Naive thymus-derived CD8-positive, alpha-beta T cell (primary cell): ENCODE measurements at regions not wholly inside any gene's neighbourhood (a gene's known extent, or its start where the extent isn't known, plus 50 kb on each side); places are given as distances from the start of the nearest gene placed in this dataset.
"Not testable (repeated sequence)": the region's sequence is repeated elsewhere in the genome, so short reads cannot be mapped to it uniquely, and the experiment has no call there.

ENCODE experiments used
- ATAC-seq, 2 donors: fragments of 150-1000 bp; cut with Tn5 transposase in 1 of 2; sonication (Bioruptor Pico), chemical (Tn5 transposase) in 1 of 2; 1 replicate in 1 of 2; 2 replicates in 1 of 2; pipeline ENCODE4 v1.10.0; 2021; ENCODE audit warnings: mild to moderate bottlenecking in 2 of 2, moderate library complexity in 2 of 2
- POLR2A ChIA-PET: fragments of 350-600 bp; sonication (Branson Sonifier 250); formaldehyde crosslinking; loops from one replicate; lab custom pipeline; 2021; ENCODE audit warnings: antibody characterized with exemption; lab: Charles Lee
- DNase-seq, 10 donors: peaks; one replicate each; pipeline versions ENCODE4 v3.0.0 to v3.0.0-alpha.2; 2020 to 2022
- H3K27ac Mint-ChIP-seq, 10 donors: one replicate each; pipeline ENCODE4 v1.8.0; 2020 to 2022; ENCODE audit warnings: mild to moderate bottlenecking in 10 of 10, mixed read lengths in 10 of 10, moderate library complexity in 4 of 10, inconsistent platforms in 1 of 10
- H3K27me3 Mint-ChIP-seq, 5 donors: one replicate each; pipeline ENCODE4 v1.8.0; 2021 to 2022; ENCODE audit warnings: mixed read lengths in 5 of 5
- H3K36me3 Mint-ChIP-seq, 3 donors: one replicate each; pipeline ENCODE4 v1.8.0; 2020 to 2022; ENCODE audit warnings: mixed read lengths in 3 of 3, mild to moderate bottlenecking in 2 of 3, inconsistent platforms in 1 of 3
- H3K4me1 Mint-ChIP-seq, 4 donors: one replicate each; pipeline ENCODE4 v1.8.0; 2021 to 2022; ENCODE audit warnings: mixed read lengths in 4 of 4
- H3K4me3 Mint-ChIP-seq, 10 donors: one replicate each; pipeline ENCODE4 v1.8.0; 2020 to 2022; ENCODE audit warnings: mild to moderate bottlenecking in 10 of 10, mixed read lengths in 10 of 10, moderate library complexity in 6 of 10, inconsistent platforms in 1 of 10
- H3K9me3 Mint-ChIP-seq, 9 donors: one replicate each; pipeline ENCODE4 v1.8.0; 2020 to 2022; ENCODE audit warnings: mixed read lengths in 9 of 9, mild to moderate bottlenecking in 3 of 9, inconsistent platforms in 1 of 9, moderate library complexity in 1 of 9

DNA sequence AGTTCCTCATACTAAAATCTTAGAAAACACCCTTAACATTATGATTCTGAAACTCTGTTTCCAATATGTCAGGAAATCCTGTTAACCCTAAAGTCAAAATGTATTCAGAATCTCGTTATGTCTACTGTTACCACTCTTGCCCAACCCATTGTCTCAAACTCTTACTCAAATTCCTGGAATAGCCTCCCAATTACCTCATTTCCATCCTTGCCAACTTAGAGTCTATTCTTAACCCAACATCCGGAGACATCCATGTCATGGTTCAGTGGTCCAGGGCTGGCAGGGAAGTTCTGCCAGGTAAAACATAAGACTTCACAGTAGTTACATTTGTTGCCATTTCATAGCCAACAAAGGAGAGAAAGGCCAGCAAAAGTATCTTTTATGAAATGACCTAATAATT lies 593.9 kb downstream of the PYDC2 start:
- POLR2A ChIA-PET: no interaction called here
- Mint-ChIP-seq H3K36me3 (no peaks in the 10 kb centered on the region), H3K4me1 (no peaks in the 10 kb centered on the region), H3K27me3 (no peaks in the 10 kb centered on the region), H3K9me3 (peaks cover 0 to 36% (median 2%) of the 10 kb centered on the region in 9 donors), H3K4me3 (no peak overlapping the region), H3K27ac (no peak overlapping the region)
- DNase-seq (no peak), ATAC-seq (no peak)

DNA sequence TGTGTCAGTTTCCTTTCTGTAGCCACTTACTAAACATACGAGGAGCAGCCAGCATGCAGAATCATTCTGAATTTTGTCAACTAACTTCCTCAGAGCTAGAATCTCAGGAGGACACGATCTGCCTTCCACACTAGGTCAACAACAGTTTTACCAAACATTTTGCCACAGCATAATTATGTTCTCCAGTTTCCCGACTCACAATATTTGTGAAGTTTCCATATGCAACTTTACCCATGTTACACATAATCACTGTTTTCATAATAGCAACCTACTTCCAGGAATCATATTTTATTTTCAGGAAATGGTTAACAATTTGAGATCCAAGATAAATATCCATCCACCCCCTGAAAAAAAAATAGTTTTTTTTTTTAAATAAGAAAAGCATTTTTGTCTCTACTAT lies 595.0 kb downstream of the PYDC2 start:
- Mint-ChIP-seq H3K4me3 (no peak overlapping the region), H3K4me1 (no peaks in the 10 kb centered on the region), H3K27ac (no peak overlapping the region), H3K27me3 (no peaks in the 10 kb centered on the region), H3K9me3 (peaks cover 0 to 36% (median 2%) of the 10 kb centered on the region in 9 donors), H3K36me3 (no peaks in the 10 kb centered on the region)
- no peak for ATAC-seq
- POLR2A ChIA-PET: no interaction called here
- no peak for DNase-seq

DNA sequence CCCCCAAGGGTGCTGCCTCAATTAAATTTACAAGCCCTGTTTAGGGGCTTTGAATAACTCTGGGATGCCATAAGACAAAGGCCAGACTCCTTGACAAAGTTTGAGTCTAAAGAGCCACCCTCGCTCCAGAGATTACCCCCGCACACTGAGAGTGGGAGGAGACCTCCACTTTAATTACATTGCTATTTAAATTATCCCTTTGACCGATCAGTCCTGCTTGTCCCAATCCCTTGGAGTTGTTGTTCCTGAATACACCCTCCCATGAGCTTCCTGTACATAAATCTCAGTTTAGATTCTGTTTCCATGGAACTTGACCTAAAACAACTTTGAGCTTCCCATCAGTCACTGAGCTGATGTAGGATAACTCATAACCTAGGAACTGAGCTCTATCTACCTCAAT lies 596.3 kb downstream of the PYDC2 start:
- Mint-ChIP-seq H3K27ac (no peak overlapping the region), H3K36me3 (no peaks in the 10 kb centered on the region), H3K4me3 (no peak overlapping the region), H3K4me1 (no peaks in the 10 kb centered on the region), H3K9me3 (peaks cover 0 to 36% (median 3%) of the 10 kb centered on the region in 9 donors), H3K27me3 (no peaks in the 10 kb centered on the region)
- POLR2A ChIA-PET: no interaction called here
- no peak for ATAC-seq
- DNase-seq: no peak

DNA sequence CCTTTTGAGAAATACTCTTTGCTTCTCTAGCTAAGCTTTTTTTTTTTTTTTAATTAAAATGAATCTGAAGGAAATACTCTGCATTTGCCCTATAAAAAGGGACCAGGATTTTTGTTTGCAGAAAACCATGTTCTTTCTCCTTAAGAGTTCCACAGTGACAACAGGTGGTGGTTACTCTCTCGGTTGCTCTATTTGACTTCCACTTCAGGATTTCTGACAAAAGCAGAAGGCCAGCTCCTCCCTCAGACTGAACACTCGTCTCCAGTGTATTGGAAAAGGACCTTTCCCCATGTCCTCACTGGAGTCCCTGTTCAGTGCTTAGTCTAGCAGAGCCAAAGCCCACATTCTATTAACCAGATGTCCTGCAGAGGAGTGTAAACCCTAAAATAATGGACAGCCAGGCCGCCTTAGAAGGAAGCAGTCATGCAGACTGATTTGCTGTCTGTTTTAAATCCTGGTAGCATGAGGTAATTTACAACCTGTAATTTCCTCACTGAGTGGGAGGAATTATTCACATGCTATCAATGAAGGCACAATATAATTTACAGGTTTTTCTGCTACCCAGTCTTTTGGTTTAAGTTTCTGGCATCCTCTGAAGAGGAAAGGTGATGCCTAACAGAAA lies 599.3 kb downstream of the PYDC2 start:
- H3K27ac Mint-ChIP-seq: no peak overlapping the region
- no peaks in the 10 kb centered on the region for H3K36me3 Mint-ChIP-seq
- POLR2A ChIA-PET: no interaction called here
- ATAC-seq (no peak), DNase-seq (no peak)
- H3K27me3 Mint-ChIP-seq: no peaks in the 10 kb centered on the region
- no peaks in the 10 kb centered on the region for H3K4me1 Mint-ChIP-seq
- no peak overlapping the region for H3K4me3 Mint-ChIP-seq
- peaks cover 0 to 36% (median 3%) of the 10 kb centered on the region in 9 donors for H3K9me3 Mint-ChIP-seq

DNA sequence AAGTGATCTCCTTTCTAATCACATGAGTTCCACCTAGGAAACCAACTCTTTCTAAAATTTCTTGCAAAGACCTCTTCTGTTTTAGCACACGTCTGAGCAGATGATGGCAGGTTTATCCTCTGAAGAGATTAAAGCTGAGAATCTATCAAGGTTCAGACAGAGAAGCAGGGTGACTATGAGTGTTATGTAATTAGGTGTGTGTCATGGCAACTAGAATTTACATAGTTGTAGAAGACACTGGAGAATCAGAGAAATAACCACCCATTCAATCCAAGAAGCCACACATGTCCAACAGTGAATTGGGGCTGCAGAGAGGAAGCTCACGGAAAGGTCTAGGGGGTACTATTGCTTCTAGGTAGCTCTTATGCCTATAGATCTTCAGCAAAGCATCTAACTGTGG lies 600.5 kb downstream of the PYDC2 start:
- POLR2A ChIA-PET: no interaction called here
- no peak for ATAC-seq
- Mint-ChIP-seq H3K27ac (no peak overlapping the region), H3K9me3 (peaks cover 0 to 24% (median 3%) of the 10 kb centered on the region in 9 donors), H3K4me3 (no peak overlapping the region), H3K27me3 (no peaks in the 10 kb centered on the region), H3K36me3 (no peaks in the 10 kb centered on the region), H3K4me1 (no peaks in the 10 kb centered on the region)
- no peak for DNase-seq

DNA sequence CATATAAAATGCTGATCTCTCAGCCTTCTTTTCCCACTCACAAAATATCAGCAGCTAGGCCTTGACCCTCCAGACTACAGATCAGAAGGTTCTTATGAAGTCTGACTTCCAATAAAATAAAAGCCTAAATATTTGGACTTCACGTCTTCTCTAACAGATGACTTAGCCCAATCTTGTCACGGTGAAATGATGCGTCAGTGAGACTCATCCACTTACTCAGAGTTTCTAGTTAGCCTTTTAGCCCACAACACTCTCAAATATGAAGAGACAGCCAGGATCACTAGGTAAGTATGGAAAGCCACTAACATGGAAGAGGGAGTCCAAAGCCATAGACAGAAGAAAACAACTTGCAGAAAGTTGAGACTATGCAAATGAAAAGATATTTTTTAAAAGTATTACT lies 601.2 kb downstream of the PYDC2 start:
- Mint-ChIP-seq H3K36me3 (no peaks in the 10 kb centered on the region), H3K27ac (no peak overlapping the region), H3K9me3 (peaks cover 0 to 17% (median 3%) of the 10 kb centered on the region in 9 donors), H3K27me3 (no peaks in the 10 kb centered on the region), H3K4me1 (no peaks in the 10 kb centered on the region), H3K4me3 (no peak overlapping the region)
- POLR2A ChIA-PET: no interaction called here
- DNase-seq: no peak
- no peak for ATAC-seq

DNA sequence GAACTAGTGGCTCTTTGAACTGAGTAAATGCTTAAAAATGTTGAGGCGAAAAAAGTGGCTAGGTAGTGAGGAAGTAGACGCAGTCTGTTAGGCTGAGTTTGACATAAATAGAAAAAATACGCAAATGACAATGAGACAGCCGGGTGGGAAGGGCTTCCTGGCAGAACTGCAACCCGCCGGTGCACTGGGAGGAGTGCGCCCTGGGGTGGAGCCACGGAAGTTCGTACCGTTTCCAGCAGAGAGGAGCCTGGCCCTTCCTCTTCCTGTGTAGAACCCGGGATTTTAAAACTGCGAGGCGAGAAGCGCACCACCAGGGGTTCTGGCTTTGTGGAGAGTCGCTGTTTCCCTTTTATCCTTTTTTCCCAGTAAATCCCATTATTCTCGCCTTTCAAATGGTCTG lies 602.6 kb downstream of the PYDC2 start:
- Mint-ChIP-seq H3K27me3 (no peaks in the 10 kb centered on the region), H3K27ac (no peak overlapping the region), H3K4me3 (peak overlapping the region in 1 of 10 donors; percentile 29), H3K9me3 (peaks cover 0 to 27% (median 3%) of the 10 kb centered on the region in 9 donors), H3K36me3 (no peaks in the 10 kb centered on the region), H3K4me1 (no peaks in the 10 kb centered on the region)
- ATAC-seq (no peak), DNase-seq (no peak)
- POLR2A ChIA-PET: no interaction called here

DNA sequence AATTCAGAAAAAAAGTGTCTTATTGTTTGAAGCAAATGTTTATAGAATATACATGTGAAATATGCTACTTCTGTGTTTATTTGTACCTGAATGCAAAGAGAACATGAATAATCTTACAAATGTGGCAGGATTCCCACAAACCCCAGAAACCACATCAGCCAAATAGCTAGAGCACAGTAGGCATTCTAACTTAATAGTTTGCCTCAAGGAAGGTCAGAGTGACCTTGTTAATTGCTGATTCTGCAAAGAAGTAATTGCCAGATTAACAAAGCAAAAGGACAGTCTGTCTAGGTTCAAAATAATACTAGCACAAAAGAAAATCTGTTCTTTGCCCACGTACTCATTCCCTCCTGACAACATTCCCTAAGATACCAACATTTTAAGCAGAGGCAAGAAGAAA lies 604.0 kb downstream of the PYDC2 start:
- ATAC-seq (no peak), DNase-seq (no peak)
- no peaks in the 10 kb centered on the region for H3K36me3 Mint-ChIP-seq
- H3K9me3 Mint-ChIP-seq: peaks cover 0 to 27% (median 3%) of the 10 kb centered on the region in 9 donors
- no peak overlapping the region for H3K4me3 Mint-ChIP-seq
- POLR2A ChIA-PET: no interaction called here
- no peaks in the 10 kb centered on the region for H3K4me1 Mint-ChIP-seq
- H3K27ac Mint-ChIP-seq: no peak overlapping the region
- H3K27me3 Mint-ChIP-seq: no peaks in the 10 kb centered on the region

DNA sequence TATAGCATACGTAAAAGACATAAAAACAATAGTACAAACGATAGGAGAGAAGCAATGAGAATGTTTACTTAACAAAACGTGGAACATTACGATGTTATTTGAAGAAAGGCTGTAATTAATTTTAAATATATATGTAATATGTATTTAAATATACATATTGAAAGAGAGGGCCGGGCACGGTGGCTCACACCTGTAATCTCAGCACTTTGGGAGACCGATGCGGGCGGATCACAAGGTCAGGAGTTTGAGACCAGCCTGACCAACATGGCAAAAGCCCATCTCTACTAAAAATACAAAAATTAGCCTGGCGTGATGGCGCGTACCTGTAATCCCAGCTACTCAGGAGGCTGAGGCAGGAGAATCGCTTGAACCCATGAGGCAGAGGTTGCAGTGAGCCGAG lies 605.3 kb downstream of the PYDC2 start:
- POLR2A ChIA-PET, H3K4me1 Mint-ChIP-seq, H3K27me3 Mint-ChIP-seq, ATAC-seq, H3K4me3 Mint-ChIP-seq, DNase-seq, H3K36me3 Mint-ChIP-seq, H3K27ac Mint-ChIP-seq: not testable (repeated sequence)
- H3K9me3 Mint-ChIP-seq: peaks cover 0 to 16% (median 4%) of the 10 kb centered on the region in 9 donors

DNA sequence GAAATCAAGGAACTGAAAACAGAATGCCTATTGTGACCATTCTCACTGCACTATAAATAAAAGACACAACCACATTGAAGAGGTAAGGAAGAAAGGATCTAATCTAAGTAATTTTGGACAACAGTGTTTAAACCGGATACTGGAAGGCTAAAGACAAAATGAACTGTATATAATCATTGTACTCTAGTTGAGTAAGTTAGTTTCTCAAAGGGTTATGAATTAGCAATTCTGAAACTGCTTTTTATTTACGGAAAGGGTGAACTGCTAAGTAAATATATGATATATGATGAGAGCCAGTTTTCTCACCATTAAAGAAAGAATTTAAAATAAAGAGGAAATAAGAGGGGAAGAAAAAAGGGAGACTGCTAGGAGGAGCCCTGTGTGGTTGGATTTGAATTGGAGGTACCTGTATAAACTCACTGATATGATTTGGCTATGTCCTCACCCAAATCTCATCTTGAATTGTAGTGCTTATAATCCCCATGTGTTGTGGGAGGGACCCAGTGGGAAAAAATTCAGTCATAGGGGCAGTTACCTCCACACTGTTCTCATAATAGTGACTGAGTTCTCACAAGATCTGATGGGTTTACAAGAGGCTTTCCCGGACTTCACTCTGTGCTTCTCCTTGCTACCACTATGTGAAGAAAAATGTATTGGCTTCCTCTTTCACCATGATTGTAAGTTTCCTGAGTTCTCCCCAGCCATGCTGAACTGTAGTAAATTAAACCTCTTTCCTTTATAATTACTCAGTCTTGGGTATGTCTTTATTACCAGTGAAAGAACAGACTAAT lies 607.7 kb downstream of the PYDC2 start:
- DNase-seq (no peak), ATAC-seq (no peak)
- peaks cover 0 to 25% (median 7%) of the 10 kb centered on the region in 9 donors for H3K9me3 Mint-ChIP-seq
- H3K27ac Mint-ChIP-seq: no peak overlapping the region
- no peaks in the 10 kb centered on the region for H3K36me3 Mint-ChIP-seq
- no peaks in the 10 kb centered on the region for H3K27me3 Mint-ChIP-seq
- H3K4me1 Mint-ChIP-seq: no peaks in the 10 kb centered on the region
- POLR2A ChIA-PET: no interaction called here
- H3K4me3 Mint-ChIP-seq: no peak overlapping the region

DNA sequence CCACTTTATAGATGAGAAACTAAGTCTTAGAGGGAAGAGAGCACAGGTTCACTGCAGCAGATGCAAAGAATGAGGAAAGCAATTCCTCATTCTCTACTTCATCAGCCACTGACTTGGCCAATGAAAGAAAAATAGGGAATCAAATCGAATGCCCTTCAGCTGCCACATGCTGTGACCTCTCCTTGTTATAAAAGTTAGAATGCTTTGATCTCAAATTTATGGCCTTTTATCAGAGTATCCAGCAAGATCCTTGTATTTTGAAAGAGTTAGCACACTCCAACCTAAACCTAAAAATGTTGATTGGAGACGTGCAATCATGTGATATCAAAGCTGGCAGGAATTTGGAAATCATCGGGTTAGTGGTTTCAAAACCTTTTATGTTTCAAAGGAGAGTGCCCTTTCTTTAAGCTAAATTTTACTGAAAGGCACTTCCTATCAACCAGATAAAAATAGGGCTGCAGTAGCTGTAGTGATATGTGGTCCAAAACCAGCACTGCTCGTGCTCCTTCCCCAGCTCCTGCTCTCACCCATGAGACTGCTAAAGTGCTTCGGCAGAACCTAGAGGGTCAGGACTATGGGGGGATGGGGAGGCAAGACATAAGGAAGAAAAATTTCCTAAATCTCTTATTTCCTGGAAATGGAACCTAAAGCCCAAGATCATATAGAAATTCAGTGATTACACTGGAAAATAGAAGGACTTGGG lies 617.0 kb downstream of the PYDC2 start:
- Mint-ChIP-seq H3K36me3 (no peaks in the 10 kb centered on the region), H3K27me3 (peaks cover 0 to 6% (median 0%) of the 10 kb centered on the region in 5 donors), H3K4me3 (no peak overlapping the region), H3K4me1 (no peaks in the 10 kb centered on the region), H3K27ac (no peak overlapping the region), H3K9me3 (peaks cover 0 to 36% (median 8%) of the 10 kb centered on the region in 9 donors)
- DNase-seq (no peak), ATAC-seq (no peak)
- POLR2A ChIA-PET: no interaction called here

DNA sequence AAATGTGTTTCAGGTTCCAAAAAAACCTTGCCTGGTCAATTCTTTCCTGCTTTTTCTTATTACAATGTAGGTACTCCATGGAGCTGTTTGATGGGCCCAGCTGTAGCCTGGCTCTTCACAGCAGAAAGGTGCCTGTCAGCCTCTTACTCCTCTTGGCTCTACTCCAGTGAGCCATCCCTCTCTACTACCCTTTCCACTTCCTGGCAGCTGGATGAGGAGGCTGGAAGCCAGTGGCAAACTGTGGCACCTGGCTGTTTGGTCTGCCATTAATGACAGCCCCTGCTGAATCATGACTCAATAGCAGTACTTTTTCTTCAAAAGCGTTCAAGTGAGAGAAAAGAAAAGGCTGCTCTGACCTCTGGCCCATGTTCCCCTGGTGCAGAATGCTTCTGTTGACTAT lies 618.1 kb downstream of the PYDC2 start:
- ATAC-seq: no peak
- POLR2A ChIA-PET: no interaction called here
- Mint-ChIP-seq H3K9me3 (peaks cover 0 to 25% (median 5%) of the 10 kb centered on the region in 9 donors), H3K4me3 (no peak overlapping the region), H3K36me3 (no peaks in the 10 kb centered on the region), H3K27me3 (peaks cover 0 to 6% (median 0%) of the 10 kb centered on the region in 5 donors), H3K4me1 (no peaks in the 10 kb centered on the region), H3K27ac (no peak overlapping the region)
- no peak for DNase-seq

DNA sequence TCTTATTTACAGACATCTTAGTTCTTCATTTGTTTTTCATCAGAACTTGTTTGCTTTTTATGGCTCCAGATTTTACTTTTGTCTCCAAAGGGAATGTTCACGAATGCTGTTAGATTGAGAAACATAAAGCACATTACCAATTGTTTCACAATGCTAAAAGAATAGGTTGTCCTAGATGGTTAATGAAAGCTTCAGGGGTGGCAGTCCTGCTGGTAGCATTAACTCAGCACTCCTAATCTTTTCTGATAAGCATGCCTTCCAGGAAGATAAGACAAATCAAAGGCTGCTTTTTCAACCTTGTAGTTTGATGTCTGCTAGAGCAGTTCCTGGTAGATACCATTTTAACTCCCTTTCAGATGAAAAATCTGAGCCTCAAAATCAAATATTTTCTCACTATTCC lies 619.4 kb downstream of the PYDC2 start:
- Mint-ChIP-seq H3K9me3 (peaks cover 0 to 28% (median 4%) of the 10 kb centered on the region in 9 donors), H3K27me3 (peaks cover 0 to 3% (median 0%) of the 10 kb centered on the region in 5 donors), H3K4me3 (no peak overlapping the region), H3K4me1 (no peaks in the 10 kb centered on the region), H3K36me3 (no peaks in the 10 kb centered on the region), H3K27ac (no peak overlapping the region)
- ATAC-seq: no peak
- no peak for DNase-seq
- POLR2A ChIA-PET: no interaction called here
